ENCODE measurements at regions not wholly inside any gene's neighbourhood (a gene's known extent, or its start where the extent isn't known, plus 50 kb on each side); places are given as distances from the start of the nearest gene placed in this dataset.

GRCh38 chr20:12113468-12114371, 196.0 kb downstream of the BTBD3 start:
- no peak for TF ChIP-seq CTCF (IDR thresholded peaks at IDR 0.05)
- TF ChIP-seq POLR2A (IDR thresholded peaks at IDR 0.05), result no peak
